D721Med (cell line): ENCODE measurements at regions not wholly inside any gene's neighbourhood (a gene's known extent, or its start where the extent isn't known, plus 50 kb on each side); places are given as distances from the start of the nearest gene placed in this dataset.

Experiments used
- DNase-seq: peaks from one replicate; pipeline ENCODE4 v3.0.0; 2011; ENCODE audit warnings: low spot score; ENCODE audit not compliant: insufficient read length
- FAIRE-seq: peaks from 2 replicates; lab custom pipeline; 2011; peaks lifted over from hg19 to GRCh38; lab: Jason Lieb, UNC
- TF ChIP-seq, protein P1 (sequence below): IDR thresholded peaks from 2 replicates; pipeline ENCODE4 v1.5.1; 2012; ENCODE audit warnings: mild to moderate bottlenecking, control low read depth; ENCODE audit not compliant: insufficient read depth; ENCODE audit errors: missing control alignments

DNA sequence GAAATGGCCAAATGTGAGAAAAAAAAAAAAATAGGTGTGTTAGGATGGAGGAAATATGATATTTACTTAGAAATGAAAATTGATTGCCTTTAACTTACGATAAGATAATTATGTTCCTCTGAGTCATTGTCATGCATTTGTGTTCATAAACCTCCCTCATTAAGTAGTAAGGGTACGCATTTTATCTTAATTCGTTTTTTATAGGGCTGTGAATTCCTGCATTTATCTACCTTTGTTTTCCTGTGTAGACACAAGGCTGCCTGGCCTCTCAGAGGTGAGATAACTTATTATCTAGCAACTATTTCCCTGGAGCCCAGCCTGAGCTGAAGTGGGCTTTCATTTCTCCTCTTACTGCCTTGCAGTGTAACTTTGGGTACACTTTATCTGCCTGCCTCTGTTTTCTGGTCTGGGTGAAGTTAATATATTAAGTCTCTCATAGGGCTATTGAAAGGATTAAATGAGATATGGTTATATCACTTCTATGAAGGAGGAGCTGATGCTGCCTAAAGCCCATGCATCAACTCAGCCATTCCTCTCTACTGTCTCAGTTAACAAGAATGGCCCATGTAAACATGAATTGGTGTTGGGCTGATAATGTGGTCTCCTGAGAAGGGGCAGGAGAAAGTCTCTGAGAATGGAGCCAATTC lies 103.8 kb upstream of the KLF4 start:
- TF ChIP-seq, protein P1, sequence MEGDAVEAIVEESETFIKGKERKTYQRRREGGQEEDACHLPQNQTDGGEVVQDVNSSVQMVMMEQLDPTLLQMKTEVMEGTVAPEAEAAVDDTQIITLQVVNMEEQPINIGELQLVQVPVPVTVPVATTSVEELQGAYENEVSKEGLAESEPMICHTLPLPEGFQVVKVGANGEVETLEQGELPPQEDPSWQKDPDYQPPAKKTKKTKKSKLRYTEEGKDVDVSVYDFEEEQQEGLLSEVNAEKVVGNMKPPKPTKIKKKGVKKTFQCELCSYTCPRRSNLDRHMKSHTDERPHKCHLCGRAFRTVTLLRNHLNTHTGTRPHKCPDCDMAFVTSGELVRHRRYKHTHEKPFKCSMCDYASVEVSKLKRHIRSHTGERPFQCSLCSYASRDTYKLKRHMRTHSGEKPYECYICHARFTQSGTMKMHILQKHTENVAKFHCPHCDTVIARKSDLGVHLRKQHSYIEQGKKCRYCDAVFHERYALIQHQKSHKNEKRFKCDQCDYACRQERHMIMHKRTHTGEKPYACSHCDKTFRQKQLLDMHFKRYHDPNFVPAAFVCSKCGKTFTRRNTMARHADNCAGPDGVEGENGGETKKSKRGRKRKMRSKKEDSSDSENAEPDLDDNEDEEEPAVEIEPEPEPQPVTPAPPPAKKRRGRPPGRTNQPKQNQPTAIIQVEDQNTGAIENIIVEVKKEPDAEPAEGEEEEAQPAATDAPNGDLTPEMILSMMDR = no peak
- no peak for FAIRE-seq
- no peak for DNase-seq

DNA sequence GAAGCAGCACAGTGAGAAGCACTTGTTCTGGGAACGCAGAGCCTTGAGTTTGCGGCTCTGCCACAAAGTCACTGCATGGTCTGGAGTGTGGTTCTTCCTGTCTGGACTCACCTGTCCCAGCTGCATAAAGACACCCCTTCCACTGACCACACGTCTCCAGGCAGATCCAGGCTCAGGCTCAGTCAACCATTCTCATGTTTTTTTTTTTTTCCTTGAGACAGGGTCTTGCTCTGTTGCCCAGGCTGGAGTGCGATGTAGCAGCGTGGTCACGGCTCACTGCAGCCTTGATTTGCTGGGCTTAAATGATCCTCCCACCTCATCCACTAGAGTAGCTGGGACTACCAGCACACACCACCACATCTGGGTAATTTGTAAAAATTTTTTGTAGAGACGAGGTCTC lies 102.9 kb upstream of the KLF4 start:
- FAIRE-seq (no peak), DNase-seq (no peak)
- TF ChIP-seq, protein P1 = no peak

DNA sequence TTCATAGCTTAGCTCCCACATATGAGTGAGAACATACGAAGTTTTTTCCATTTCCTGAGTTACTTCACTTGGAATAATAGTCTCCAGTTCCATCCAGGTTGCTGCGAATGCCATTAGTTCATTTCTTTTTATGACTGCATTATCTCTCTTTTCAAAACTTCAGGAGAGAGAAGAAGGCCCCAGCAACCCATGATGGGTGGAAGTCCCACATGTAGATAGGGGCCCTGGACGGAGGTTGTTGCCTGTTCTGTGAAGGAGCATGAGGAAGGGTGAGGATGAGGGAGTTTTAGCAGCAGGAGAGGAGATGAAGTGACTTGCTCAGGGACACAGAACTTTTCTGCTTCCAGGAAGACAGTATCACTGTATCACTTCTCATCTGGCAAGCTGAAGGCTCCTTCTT lies 102.2 kb upstream of the KLF4 start:
- TF ChIP-seq, protein P1 = no peak
- FAIRE-seq = no peak
- DNase-seq = no peak

DNA sequence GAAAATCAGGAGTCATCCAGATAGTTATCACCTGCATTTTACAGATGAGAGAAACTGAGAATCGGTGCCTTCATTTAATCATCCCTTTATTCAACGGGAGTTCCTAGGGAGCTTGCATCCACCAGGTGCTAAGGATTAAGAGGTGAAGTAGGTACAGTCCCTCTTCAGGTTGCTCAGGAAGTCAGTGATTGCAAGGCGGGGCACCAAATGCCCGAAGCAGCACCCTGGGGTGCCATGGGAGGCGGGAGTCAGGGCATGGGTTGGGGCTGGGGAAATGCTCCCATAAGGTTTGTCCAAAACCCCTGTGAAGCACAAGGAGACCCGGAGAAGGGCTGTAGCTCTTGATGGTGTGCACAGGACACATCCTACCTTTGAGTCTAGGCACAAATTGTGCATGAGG lies 98.8 kb upstream of the KLF4 start:
- no peak for FAIRE-seq
- DNase-seq = no peak
- TF ChIP-seq, protein P1 = no peak

DNA sequence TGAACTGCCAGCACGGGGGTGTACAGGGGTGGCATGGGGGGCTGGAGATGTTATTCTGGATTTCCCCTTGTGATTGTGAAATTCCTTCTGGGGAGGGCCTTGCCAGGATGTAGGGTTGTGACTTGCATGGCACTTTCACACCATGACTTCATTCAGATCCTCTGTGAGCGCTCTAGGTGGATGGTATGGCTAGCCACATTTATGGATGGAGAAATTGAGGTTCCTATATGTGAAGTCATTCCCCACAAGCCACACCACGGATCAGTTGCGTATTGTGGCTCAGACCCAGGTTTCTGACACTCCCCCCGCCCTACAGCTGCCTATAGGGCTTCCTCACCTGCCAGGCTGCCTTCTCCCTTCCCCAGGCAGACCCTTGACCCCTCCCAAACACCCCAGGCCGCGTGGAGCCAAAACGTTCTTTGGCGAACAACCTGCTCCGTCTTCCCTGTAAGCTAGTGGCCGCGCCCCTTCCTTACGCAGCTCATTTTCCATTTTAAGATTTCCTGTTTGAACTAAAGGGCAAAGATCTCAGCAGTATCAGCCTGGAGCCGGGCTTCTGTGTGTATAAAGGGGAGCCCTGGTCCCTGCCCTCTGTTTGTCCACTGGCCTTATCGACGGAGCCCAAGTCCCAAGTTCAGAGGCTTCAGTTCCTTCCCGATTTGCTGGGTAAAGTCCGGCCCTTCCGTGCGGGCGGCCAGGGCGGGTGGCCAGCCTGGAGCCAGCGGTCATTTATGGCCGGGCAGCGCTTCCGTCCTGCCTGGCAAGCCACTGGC lies 97.8 kb upstream of the KLF4 start:
- no peak for FAIRE-seq
- no peak for DNase-seq
- TF ChIP-seq, protein P1 = no peak

DNA sequence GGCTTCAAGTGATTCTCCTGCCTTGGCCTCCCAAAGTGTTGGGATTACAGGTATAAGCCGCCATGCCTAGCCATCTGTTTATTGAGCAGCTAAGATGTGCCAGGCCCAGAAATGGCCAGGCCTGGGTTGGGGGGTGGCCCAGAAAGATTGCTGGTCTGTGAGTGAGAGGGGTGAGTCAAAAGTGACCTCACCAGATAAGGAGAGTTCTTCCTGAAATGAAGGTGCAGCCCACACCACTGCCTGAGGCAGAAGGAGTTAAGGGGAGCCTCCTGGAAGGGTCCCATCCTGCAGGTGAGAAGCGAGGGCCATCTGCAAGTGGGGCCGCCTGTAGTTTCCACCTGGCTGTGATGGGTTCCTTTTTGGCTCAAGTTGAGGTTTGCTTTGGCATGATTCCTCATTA lies 96.9 kb upstream of the KLF4 start:
- DNase-seq = no peak
- TF ChIP-seq, protein P1 = no peak
- no peak for FAIRE-seq

DNA sequence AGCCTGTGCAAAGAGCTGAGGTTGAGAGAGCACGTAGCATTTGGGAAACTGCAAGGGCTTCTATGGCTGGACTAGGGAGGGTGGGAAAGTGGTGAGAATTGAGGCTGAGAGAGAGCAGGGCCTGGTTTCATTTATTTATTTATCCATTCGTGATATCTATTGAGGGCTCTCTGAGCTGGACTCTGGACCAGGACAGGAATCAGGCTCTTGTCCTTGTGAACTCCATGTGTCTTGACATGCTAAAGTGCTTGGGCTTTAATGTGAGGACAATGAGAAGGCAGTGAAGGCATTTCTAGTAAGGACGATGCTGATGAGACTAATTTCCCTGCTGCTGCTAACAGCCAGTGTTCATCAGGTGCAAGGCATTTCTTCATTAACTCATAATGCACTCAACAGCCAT lies 95.9 kb upstream of the KLF4 start:
- no peak for FAIRE-seq
- TF ChIP-seq, protein P1 = no peak
- no peak for DNase-seq
